ENCODE measurements at regions not wholly inside any gene's neighbourhood (a gene's known extent, or its start where the extent isn't known, plus 50 kb on each side); places are given as distances from the start of the nearest gene placed in this dataset.

DNA sequence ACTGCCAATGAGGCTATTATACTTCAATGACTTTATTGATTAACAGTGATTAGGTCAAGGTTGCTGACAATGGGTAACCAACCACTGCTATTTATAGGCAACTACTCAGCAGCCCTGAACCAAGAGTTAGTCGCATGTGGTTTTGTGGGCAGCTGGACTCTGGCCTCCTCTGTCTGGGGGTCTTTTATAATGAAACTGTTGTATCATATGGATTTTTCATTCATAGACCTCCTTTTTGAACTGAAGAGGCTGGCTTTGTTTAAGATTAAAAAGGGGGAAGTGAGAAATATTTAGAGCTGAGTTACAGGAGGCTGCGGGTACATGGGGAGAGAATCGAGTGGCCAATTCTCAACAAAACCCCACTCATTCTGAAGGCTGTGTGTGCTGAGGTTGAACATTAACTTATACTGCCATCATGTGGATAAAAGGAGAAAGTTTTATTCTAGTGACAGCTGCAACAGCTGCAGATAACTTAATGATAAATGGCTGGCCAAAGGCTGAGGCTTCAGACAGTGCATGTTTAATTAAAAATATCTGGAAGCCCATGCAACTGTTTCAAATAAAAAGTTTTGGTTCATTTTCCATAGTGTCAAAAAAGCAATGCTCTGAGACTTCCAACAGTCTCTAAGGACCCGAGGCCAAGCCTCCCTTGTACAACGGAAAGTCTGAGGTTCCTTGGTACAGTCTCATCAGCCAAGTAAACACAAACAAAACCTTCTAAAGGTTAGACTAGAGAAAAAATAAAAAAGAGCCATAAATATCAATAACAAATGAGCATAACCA lies 682.6 kb downstream of the KCNA4 start:
- peak overlapping the region; percentile 52 for H3K4me2 ChIP-seq (ENCODE audit: unreplicated experiment)
- no peaks in the 10 kb centered on the region for H3K9me3 ChIP-seq (ENCODE audit: low read depth)
- H3K79me2 ChIP-seq (ENCODE audit: insufficient read depth), result no peaks in the 10 kb centered on the region
- H3K4me3 ChIP-seq, result no peak overlapping the region
- H3K27ac ChIP-seq, result peak overlapping the region; percentile 75
- no peak for TF ChIP-seq EZH2phosphoT487 (IDR thresholded peaks at IDR 0.05; ENCODE audit: insufficient read depth, low read depth)
- no peak for TF ChIP-seq EZH2 (IDR thresholded peaks at IDR 0.05; ENCODE audit: insufficient read depth, poor library complexity, severe bottlenecking)
- H3K9me2 ChIP-seq (ENCODE audit: insufficient read depth), result no peaks in the 10 kb centered on the region
- H4K20me1 ChIP-seq (ENCODE audit: insufficient read depth), result no peaks in the 10 kb centered on the region
- no peak overlapping the region for H2AFZ ChIP-seq
- in situ Hi-C loops (cut with MboI), result loop anchor here (10.0 kb wide), 1 partner anchor 1639 kb away; no protein-coding TSS in a partner anchor
- no peaks in the 10 kb centered on the region for H3K36me3 ChIP-seq (ENCODE audit: low read depth)
- H3K9ac ChIP-seq, result no peak overlapping the region
- peaks cover 35% of the 10 kb centered on the region for H3F3A ChIP-seq (ENCODE audit: insufficient read depth)
- H3K4me1 ChIP-seq (ENCODE audit: insufficient read depth), result peaks cover 57% of the 10 kb centered on the region
- no peaks in the 10 kb centered on the region for H3K27me3 ChIP-seq (replicated peaks; ENCODE audit: insufficient read depth)
- 13 to 17% methylated on average over 5 of the region's 5 CpGs for WGBS, 2 experiments (ENCODE audit: low coverage in 1 of 2, low lambda C conversion rate in 2 of 2, missing lambda C conversion rate in 2 of 2)
- peak; percentile 77 for DNase-seq

DNA sequence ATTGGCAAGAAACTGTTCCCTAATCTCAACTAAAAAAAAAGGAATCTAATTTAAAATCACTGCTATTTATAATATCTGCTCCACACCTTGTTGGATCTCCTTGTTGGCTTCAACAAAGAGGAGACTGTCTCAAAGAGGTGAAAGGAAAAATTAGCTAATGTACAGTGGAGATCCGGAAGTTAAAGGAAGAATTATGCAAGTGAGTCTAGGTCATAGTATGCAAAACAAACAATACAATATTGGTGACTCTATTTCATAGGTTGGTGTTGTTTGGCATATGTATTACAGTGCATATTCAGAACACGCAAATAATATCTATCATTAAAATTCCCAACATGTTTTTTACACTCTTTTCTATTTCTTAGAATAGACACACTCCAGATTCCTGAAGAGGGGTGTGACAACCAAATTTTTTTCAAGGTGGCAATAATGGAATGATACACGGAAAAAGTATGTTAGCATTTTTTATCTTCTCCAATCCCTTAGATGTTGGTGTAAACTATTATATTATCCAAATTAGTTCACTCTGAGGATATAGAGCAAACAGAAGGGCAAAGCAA lies 685.3 kb downstream of the KCNA4 start:
- WGBS, 2 experiments (ENCODE audit: low coverage in 1 of 2, low lambda C conversion rate in 2 of 2, missing lambda C conversion rate in 2 of 2), result 47 to 56% methylated on average over 3 of the region's 3 CpGs
- H3K27ac ChIP-seq, result no peak overlapping the region
- H3K36me3 ChIP-seq (ENCODE audit: low read depth), result no peaks in the 10 kb centered on the region

GRCh38 chr11:29328961-29329441 lies 687.8 kb downstream of the KCNA4 start:
- in situ Hi-C loops (cut with MboI), result no loop called here
- Histone ChIP-seq H3K9me2 (ENCODE audit: insufficient read depth) (no peaks in the 10 kb centered on the region), H3K27me3 (replicated peaks; ENCODE audit: insufficient read depth) (no peaks in the 10 kb centered on the region), H4K20me1 (ENCODE audit: insufficient read depth) (no peaks in the 10 kb centered on the region), H3K79me2 (ENCODE audit: insufficient read depth) (no peaks in the 10 kb centered on the region), H2AFZ (no peak overlapping the region), H3K9me3 (ENCODE audit: low read depth) (no peaks in the 10 kb centered on the region), H3K27ac (peak overlapping the region; percentile 8; the same call in 1 of the 2 replicates), H3F3A (ENCODE audit: insufficient read depth) (peaks cover 22% of the 10 kb centered on the region; the same call in 1 of the 2 replicates), H3K4me2 (ENCODE audit: unreplicated experiment) (peak overlapping the region; percentile 20), H3K9ac (no peak overlapping the region), H3K36me3 (ENCODE audit: low read depth) (no peaks in the 10 kb centered on the region), H3K4me3 (no peak overlapping the region), H3K4me1 (ENCODE audit: insufficient read depth) (peaks cover 40% of the 10 kb centered on the region)
- TF ChIP-seq EZH2 (IDR thresholded peaks at IDR 0.05; ENCODE audit: insufficient read depth, poor library complexity, severe bottlenecking) (no peak), EZH2phosphoT487 (IDR thresholded peaks at IDR 0.05; ENCODE audit: insufficient read depth, low read depth) (no peak)
- WGBS, 2 experiments (ENCODE audit: low coverage in 1 of 2, low lambda C conversion rate in 2 of 2, missing lambda C conversion rate in 2 of 2), result 25 to 30% methylated on average over 4 of the region's 4 CpGs
- peak; percentile 72 for DNase-seq

More for the DNA sequence above, 685.3 kb downstream of the KCNA4 start:
- DNase-seq, result no peak
- Histone ChIP-seq H3K4me1 (ENCODE audit: insufficient read depth) (peaks cover 57% of the 10 kb centered on the region), H3K79me2 (ENCODE audit: insufficient read depth) (no peaks in the 10 kb centered on the region), H3K4me2 (ENCODE audit: unreplicated experiment) (no peak overlapping the region), H4K20me1 (ENCODE audit: insufficient read depth) (no peaks in the 10 kb centered on the region), H3K9me3 (ENCODE audit: low read depth) (no peaks in the 10 kb centered on the region), H3K27me3 (replicated peaks; ENCODE audit: insufficient read depth) (no peaks in the 10 kb centered on the region), H2AFZ (no peak overlapping the region), H3K9me2 (ENCODE audit: insufficient read depth) (no peaks in the 10 kb centered on the region), H3K9ac (no peak overlapping the region), H3K4me3 (no peak overlapping the region), H3F3A (ENCODE audit: insufficient read depth) (peaks cover 44% of the 10 kb centered on the region)
- in situ Hi-C loops (cut with MboI), result loop anchor here (10.0 kb wide), 1 partner anchor 1637 kb away; no protein-coding TSS in a partner anchor
- no peak for TF ChIP-seq EZH2phosphoT487 (IDR thresholded peaks at IDR 0.05; ENCODE audit: insufficient read depth, low read depth)
- TF ChIP-seq EZH2 (IDR thresholded peaks at IDR 0.05; ENCODE audit: insufficient read depth, poor library complexity, severe bottlenecking), result no peak

GRCh38 chr11:29327891-29328290 lies 688.9 kb downstream of the KCNA4 start:
- Histone ChIP-seq H3K9me2 (ENCODE audit: insufficient read depth) (no peaks in the 10 kb centered on the region), H3K9ac (no peak overlapping the region), H4K20me1 (ENCODE audit: insufficient read depth) (no peaks in the 10 kb centered on the region), H3K79me2 (ENCODE audit: insufficient read depth) (no peaks in the 10 kb centered on the region), H3K9me3 (ENCODE audit: low read depth) (no peaks in the 10 kb centered on the region), H3K27me3 (replicated peaks; ENCODE audit: insufficient read depth) (no peaks in the 10 kb centered on the region), H3K4me3 (no peak overlapping the region), H3K36me3 (ENCODE audit: low read depth) (no peaks in the 10 kb centered on the region), H3F3A (ENCODE audit: insufficient read depth) (peaks cover 22% of the 10 kb centered on the region; the same call in 1 of the 2 replicates), H3K27ac (0 out of 2 replicates have a peak overlapping the region, but pooled peaks have one; percentile 8), H2AFZ (no peak overlapping the region), H3K4me2 (ENCODE audit: unreplicated experiment) (no peak overlapping the region), H3K4me1 (ENCODE audit: insufficient read depth) (peaks cover 37% of the 10 kb centered on the region)
- TF ChIP-seq EZH2 (IDR thresholded peaks at IDR 0.05; ENCODE audit: insufficient read depth, poor library complexity, severe bottlenecking), result no peak
- TF ChIP-seq EZH2phosphoT487 (IDR thresholded peaks at IDR 0.05; ENCODE audit: insufficient read depth, low read depth), result no peak
- in situ Hi-C loops (cut with MboI), result no loop called here
- WGBS, 2 experiments (ENCODE audit: low coverage in 1 of 2, low lambda C conversion rate in 2 of 2, missing lambda C conversion rate in 2 of 2), result 65 to 69% methylated on average over 4 of the region's 4 CpGs
- no peak for DNase-seq
